Natural killer cell (primary cell): ENCODE measurements at regions not wholly inside any gene's neighbourhood (a gene's known extent, or its start where the extent isn't known, plus 50 kb on each side); places are given as distances from the start of the nearest gene placed in this dataset.

Source experiments
- ATAC-seq, 3 donors: fragments of 150-1000 bp in 2 of 3; fragments of 200-7000 bp in 1 of 3; cut with Tn5 transposase; 1 replicate in 1 of 3; 2 replicates in 2 of 3; pipeline ENCODE4 v1.10.0; 2021; ENCODE audit warnings: mild to moderate bottlenecking in 2 of 3, moderate library complexity in 2 of 3
- DNase-seq, 2 donors: peaks; one replicate each; pipeline versions ENCODE4 v3.0.0 to v3.0.0-alpha.2; 2013 to 2021; ENCODE audit warnings: mixed read lengths in 1 of 2
- H3K27ac ChIP-seq: one replicate; pipeline ENCODE4 v1.5.1; 2013; ENCODE audit warnings: mild to moderate bottlenecking, low read length
- H3K27me3 ChIP-seq: one replicate; pipeline ENCODE4 v1.6.1; 2013; ENCODE audit warnings: low read length; ENCODE audit not compliant: control insufficient read depth, insufficient read depth
- H3K36me3 ChIP-seq: one replicate; pipeline ENCODE4 v1.6.1; 2013; ENCODE audit warnings: low read length; ENCODE audit not compliant: control insufficient read depth, insufficient read depth
- H3K4me1 ChIP-seq: one replicate; pipeline ENCODE4 v1.6.1; 2013; ENCODE audit warnings: low read length; ENCODE audit not compliant: control insufficient read depth, insufficient read depth
- H3K4me3 ChIP-seq: one replicate; pipeline ENCODE4 v1.5.1; 2013; ENCODE audit warnings: low read length
- H3K9me3 ChIP-seq: one replicate; pipeline ENCODE4 v1.6.1; 2013; ENCODE audit warnings: low read length; ENCODE audit not compliant: control insufficient read depth, insufficient read depth
- H3K27ac Mint-ChIP-seq, 2 donors: one replicate each; pipeline ENCODE4 v1.8.0; 2022; ENCODE audit warnings: mild to moderate bottlenecking in 2 of 2, mixed read lengths in 2 of 2, moderate library complexity in 1 of 2
- H3K27me3 Mint-ChIP-seq, 2 donors: one replicate each; pipeline ENCODE4 v1.8.0; 2022; ENCODE audit warnings: low read depth in 2 of 2, mixed read lengths in 2 of 2
- H3K36me3 Mint-ChIP-seq: one replicate; pipeline ENCODE4 v1.8.0; 2022; ENCODE audit warnings: mixed read lengths
- H3K4me1 Mint-ChIP-seq, 2 donors: one replicate each; pipeline ENCODE4 v1.8.0; 2022; ENCODE audit warnings: mixed read lengths in 2 of 2
- H3K4me3 Mint-ChIP-seq: one replicate; pipeline ENCODE4 v1.8.0; 2022; ENCODE audit warnings: mild to moderate bottlenecking, moderate library complexity, mixed read lengths
- H3K9me3 Mint-ChIP-seq, 2 donors: one replicate each; pipeline ENCODE4 v1.8.0; 2022; ENCODE audit warnings: mixed read lengths in 2 of 2
- CTCF ChIP-seq: fragments of 200-600 bp; IDR thresholded peaks from one replicate; pipeline ENCODE4 v1.8.0; 2022; ENCODE audit warnings: antibody characterized with exemption
- WGBS: methylation state at CpG from one replicate; pipeline ENCODE4 v1.1.7; 2013; ENCODE audit warnings: missing lambda C conversion rate; ENCODE audit not compliant: insufficient coverage; 5-methylcytosine and 5-hydroxymethylcytosine counted together
- intact Hi-C: fragments of 100-400 bp; cut with micrococcal nuclease; formaldehyde crosslinking; loops from one replicate; pipeline ENCODE4 v1.14.2; 2022

GRCh38 chr10:85152496-85152895 is 824.1 kb downstream of the CCSER2 start:
- Mint-ChIP-seq H3K4me1 (no peaks in the 10 kb centered on the region), H3K27ac (no peak overlapping the region), H3K27me3 (no peaks in the 10 kb centered on the region), H3K36me3 (no peaks in the 10 kb centered on the region), H3K9me3 (peaks cover 4 to 5% of the 10 kb centered on the region in 2 donors), H3K4me3 (no peak overlapping the region)
- Histone ChIP-seq H3K9me3 (no peaks in the 10 kb centered on the region), H3K4me3 (no peak overlapping the region), H3K36me3 (no peaks in the 10 kb centered on the region), H3K27ac (no peak overlapping the region), H3K4me1 (no peaks in the 10 kb centered on the region), H3K27me3 (no peaks in the 10 kb centered on the region)
- DNase-seq (no peak), ATAC-seq (no peak)
- intact Hi-C loops: no loop called here
- WGBS: 50% methylated on average over 3 of the region's 3 CpGs
- no peak for TF ChIP-seq CTCF

- Mint-ChIP-seq H3K27me3 (no peaks in the 10 kb centered on the region), H3K27ac (no peak overlapping the region), H3K36me3 (no peaks in the 10 kb centered on the region), H3K9me3 (peaks cover 4 to 5% of the 10 kb centered on the region in 2 donors), H3K4me1 (no peaks in the 10 kb centered on the region), H3K4me3 (no peak overlapping the region)
- Histone ChIP-seq H3K9me3 (no peaks in the 10 kb centered on the region), H3K4me3 (no peak overlapping the region), H3K27ac (no peak overlapping the region), H3K27me3 (no peaks in the 10 kb centered on the region), H3K36me3 (no peaks in the 10 kb centered on the region), H3K4me1 (no peaks in the 10 kb centered on the region)
- intact Hi-C loops: no loop called here
- no peak for DNase-seq
- 82% methylated on average over 1 of the region's 1 CpG for WGBS
- no peak for TF ChIP-seq CTCF
- ATAC-seq: no peak
These were observed 824.5 kb downstream of the CCSER2 start for GRCh38 chr10:85152911-85153310.

GRCh38 chr10:85157206-85157605 is 828.8 kb downstream of the CCSER2 start:
- no peak for TF ChIP-seq CTCF
- Mint-ChIP-seq H3K9me3 (peaks cover 3 to 5% of the 10 kb centered on the region in 2 donors), H3K4me3 (no peak overlapping the region), H3K27ac (no peak overlapping the region), H3K36me3 (no peaks in the 10 kb centered on the region), H3K4me1 (no peaks in the 10 kb centered on the region), H3K27me3 (no peaks in the 10 kb centered on the region)
- no peak for DNase-seq
- Histone ChIP-seq H3K27ac (no peak overlapping the region), H3K27me3 (no peaks in the 10 kb centered on the region), H3K36me3 (no peaks in the 10 kb centered on the region), H3K4me1 (no peaks in the 10 kb centered on the region), H3K9me3 (no peaks in the 10 kb centered on the region), H3K4me3 (no peak overlapping the region)
- intact Hi-C loops: no loop called here
- WGBS: no CpG with 5 or more reads among the region's 4 CpGs
- no peak for ATAC-seq

- no peak for TF ChIP-seq CTCF
- no peaks in the 10 kb centered on the region for H3K27me3 Mint-ChIP-seq
These were observed 839.9 kb downstream of the CCSER2 start for GRCh38 chr10:85168243-85168642.

More at GRCh38 chr10:85168243-85168642, 839.9 kb downstream of the CCSER2 start:
- Histone ChIP-seq H3K36me3 (no peaks in the 10 kb centered on the region), H3K4me1 (no peaks in the 10 kb centered on the region), H3K9me3 (no peaks in the 10 kb centered on the region), H3K27me3 (no peaks in the 10 kb centered on the region), H3K27ac (no peak overlapping the region), H3K4me3 (no peak overlapping the region)
- H3K4me1 Mint-ChIP-seq: no peaks in the 10 kb centered on the region
- H3K27ac Mint-ChIP-seq: no peak overlapping the region
- DNase-seq: no peak
- no peak overlapping the region for H3K4me3 Mint-ChIP-seq
- intact Hi-C loops: no loop called here
- 96% methylated on average over 6 of the region's 6 CpGs for WGBS
- no peak for ATAC-seq
- peaks cover 13 to 14% of the 10 kb centered on the region in 2 donors for H3K9me3 Mint-ChIP-seq
- H3K36me3 Mint-ChIP-seq: no peaks in the 10 kb centered on the region
